ENCODE measurements at regions not wholly inside any gene's neighbourhood (a gene's known extent, or its start where the extent isn't known, plus 50 kb on each side); places are given as distances from the start of the nearest gene placed in this dataset.
"Not testable (repeated sequence)": the region's sequence is repeated elsewhere in the genome, so short reads cannot be mapped to it uniquely, and the experiment has no call there.

DNA sequence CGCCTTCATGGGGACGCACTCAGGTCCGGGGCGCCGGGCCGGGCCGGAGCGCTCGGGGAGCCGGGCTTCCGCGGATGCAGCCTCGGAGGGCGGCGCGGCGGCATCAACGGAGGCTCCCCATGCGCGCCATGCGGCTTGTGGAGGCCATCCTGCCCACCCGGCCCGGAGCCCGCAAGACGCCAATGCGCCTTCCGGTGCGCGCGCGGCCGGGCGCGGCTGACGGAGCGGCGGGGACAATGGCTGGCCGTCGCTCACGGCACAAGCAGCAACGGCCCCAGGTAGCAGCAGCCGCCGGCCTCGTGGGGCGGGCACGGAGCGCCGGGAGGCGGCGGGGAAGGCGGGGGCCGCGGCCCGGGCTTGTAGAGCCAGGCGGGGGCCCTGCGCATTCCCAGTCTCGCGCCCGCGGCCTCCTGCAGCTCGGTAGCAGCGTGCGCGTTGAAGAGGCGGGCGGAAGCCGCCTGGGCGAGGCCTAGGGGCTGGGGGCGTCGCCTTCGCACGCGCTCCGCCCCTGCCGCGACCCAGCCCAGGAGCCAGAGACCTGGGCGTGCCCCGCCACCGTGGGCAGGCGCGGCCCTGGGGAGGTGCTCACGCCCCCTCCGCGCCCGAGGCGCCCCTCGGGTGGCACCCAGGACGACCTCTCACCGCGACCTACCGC lies 168.6 kb upstream of the PRKX start:
- not testable (repeated sequence) for DNase-seq

DNA sequence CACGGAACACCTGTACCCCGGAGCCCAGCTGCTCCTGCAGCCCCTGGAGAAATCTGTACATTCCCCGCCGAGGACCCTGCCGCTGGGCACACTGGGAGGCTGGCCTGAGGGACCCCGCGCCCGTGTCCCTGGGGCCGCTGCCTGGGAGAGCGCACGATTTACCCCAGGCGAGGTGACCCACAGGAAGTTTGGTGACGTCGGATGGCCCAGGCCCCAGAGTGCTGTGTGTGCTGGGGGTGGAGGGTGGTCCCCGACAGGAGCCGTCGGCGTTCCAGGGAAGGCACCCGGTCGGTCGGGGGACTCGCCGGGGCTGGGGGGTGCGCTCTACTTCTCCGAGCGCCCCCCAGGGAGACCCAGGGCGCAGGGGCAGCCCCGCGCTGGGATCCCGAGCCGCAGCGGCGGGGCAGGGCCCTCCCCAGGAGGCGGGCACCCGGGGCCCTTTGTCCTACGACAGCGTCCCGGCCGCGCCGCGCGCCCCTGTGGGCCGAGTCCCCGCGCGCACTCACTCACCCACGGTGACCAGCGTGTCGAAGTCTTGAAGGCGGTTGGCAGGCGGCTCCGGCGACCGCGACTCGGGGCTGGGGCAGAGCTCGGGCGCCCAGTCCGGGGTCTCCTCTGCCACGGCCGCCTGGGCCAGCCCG lies 167.9 kb upstream of the PRKX start:
- DNase-seq, result not testable (repeated sequence)

DNA sequence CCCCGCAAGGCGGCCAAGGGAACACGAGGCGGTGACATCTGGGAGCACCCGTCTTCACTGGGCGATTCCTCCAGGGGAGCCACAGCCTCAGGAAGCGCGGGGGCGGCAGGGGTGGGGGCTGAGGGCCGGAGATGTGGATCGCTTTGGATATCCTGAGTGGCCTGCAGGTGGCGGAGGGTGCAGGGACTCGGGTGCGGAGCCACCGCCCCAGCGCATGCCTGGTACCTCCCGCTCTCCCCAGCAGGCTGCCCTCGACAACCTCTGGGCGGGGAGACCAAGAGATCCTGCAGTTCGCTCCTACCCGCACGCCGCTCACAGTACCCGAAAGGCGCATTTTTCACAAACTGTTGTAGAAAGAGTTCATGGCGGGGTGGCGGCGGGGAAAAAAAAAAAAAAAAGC lies 162.9 kb upstream of the PRKX start:
- DNase-seq, result not testable (repeated sequence)

DNA sequence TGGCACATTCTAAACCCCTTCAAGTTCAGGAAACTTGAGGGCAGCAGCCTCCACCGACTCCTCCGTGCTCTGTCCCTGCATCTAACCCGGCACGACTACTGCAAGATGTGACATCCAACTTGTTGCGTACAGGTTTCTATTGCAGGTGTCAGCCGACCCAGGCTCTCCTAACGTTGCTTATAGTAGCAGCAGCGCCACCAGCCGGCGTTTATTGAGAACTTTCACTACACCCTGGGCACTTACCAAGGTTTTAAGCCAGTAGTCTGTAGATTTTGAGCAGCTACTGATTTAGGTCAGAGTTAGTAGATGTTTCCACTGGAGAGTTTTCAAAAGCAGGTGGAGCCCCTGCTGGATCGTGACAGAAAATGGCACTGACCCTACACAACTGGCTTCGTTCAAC lies 162.2 kb upstream of the PRKX start:
- not testable (repeated sequence) for DNase-seq

DNA sequence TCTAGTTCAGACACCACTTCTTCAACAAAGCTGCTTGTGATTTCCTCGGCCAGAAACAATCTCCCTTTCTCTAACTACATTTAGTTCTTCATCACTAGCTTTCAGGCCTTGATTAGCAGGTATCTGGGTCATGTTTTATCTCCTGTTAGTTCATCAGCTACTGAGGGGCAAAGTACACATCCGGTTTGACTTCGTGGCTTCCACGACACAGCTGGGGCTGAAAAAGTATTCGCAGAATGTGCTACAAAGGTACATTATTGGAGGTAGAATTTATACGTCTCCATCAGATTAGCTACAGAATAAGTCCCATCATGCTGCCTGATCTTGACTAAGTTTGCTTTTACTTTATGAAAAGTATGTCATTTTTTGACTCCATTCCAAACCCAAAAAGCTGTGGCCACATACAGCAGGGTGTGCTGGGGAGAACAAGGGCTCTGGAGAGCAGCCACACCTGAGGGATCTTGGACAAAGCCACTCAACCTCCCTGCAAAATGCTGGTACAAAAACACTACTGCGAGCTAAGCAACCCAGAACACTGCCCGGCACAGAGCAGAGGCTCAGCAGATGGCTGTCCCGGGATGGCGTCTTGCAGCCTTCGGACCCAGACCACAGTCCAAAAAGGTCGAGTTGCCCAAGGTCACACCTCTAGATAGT lies 158.9 kb upstream of the PRKX start:
- DNase-seq, result not testable (repeated sequence)

DNA sequence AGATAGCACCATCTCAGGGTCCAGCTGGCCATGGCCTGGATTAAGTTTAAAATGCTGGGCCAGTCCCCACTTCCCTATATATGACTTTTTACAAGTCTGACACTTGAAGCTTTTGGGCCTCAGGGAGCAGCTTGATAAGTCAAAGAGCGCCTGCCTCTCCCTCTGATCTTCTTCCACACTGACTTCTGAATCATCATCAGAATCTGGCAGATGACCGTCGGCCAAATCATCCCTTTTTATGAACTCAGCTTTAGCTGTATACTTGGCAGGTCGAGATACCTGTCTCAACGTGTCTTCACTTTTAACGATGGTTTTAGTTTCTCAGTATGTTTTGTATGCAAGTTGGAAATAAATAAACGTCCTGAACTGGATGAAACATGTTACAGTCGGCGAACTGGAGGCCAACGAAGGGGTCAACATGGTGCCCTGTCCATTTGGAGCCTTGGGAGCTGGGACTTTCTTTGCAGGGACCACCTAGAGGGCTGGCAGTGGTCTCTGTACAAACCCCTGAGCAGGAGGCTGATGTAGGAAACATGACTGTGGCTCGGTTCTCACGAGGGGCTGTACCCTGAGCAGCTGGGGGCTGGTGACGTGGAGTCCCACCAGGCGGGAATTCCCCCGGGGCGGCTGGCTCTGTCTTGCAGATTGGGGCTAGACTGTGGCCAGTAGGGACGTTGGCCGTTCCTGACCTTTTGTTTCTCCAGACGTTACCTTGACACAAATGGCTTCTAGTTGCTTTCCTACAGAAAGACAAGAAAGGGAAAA lies 153.8 kb upstream of the PRKX start:
- DNase-seq, result not testable (repeated sequence)

DNA sequence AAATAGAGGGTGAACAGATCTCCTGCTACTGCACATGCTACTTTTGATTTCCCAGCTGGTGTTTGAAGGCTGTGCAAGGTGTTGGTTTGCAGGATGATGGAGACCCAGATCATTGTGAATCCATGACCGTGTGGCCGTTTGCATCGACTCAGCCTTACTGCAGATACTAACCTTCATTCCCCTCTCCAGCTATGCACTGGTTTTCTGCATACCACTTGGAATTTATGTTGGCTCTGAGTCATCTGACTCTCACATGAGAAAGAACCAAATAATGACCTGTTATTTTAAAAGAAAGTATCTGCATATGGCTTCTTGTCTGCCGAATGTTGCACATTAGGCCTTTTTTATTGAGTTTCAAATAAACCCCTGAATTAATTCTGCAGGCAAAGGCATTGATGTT lies 144.9 kb upstream of the PRKX start:
- DNase-seq, result not testable (repeated sequence)

DNA sequence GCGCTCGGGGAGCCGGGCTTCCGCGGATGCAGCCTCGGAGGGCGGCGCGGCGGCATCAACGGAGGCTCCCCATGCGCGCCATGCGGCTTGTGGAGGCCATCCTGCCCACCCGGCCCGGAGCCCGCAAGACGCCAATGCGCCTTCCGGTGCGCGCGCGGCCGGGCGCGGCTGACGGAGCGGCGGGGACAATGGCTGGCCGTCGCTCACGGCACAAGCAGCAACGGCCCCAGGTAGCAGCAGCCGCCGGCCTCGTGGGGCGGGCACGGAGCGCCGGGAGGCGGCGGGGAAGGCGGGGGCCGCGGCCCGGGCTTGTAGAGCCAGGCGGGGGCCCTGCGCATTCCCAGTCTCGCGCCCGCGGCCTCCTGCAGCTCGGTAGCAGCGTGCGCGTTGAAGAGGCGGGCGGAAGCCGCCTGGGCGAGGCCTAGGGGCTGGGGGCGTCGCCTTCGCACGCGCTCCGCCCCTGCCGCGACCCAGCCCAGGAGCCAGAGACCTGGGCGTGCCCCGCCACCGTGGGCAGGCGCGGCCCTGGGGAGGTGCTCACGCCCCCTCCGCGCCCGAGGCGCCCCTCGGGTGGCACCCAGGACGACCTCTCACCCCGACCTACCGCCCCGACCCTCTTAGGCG lies 130.2 kb upstream of the PRKX start:
- not testable (repeated sequence) for DNase-seq

DNA sequence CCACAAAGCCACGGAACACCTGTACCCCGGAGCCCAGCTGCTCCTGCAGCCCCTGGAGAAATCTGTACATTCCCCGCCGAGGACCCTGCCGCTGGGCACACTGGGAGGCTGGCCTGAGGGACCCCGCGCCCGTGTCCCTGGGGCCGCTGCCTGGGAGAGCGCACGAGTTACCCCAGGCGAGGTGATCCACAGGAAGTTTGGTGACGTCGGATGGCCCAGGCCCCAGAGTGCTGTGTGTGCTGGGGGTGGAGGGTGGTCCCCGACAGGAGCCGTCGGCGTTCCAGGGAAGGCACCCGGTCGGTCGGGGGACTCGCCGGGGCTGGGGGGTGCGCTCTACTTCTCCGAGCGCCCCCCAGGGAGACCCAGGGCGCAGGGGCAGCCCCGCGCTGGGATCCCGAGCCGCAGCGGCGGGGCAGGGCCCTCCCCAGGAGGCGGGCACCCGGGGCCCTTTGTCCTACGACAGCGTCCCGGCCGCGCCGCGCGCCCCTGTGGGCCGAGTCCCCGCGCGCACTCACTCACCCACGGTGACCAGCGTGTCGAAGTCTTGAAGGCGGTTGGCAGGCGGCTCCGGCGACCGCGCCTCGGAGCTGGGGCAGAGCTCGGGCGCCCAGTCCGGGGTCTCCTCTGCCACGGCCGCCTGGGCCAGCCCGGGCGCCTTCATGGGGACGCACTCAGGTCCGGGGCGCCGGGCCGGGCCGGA lies 129.5 kb upstream of the PRKX start:
- not testable (repeated sequence) for DNase-seq

DNA sequence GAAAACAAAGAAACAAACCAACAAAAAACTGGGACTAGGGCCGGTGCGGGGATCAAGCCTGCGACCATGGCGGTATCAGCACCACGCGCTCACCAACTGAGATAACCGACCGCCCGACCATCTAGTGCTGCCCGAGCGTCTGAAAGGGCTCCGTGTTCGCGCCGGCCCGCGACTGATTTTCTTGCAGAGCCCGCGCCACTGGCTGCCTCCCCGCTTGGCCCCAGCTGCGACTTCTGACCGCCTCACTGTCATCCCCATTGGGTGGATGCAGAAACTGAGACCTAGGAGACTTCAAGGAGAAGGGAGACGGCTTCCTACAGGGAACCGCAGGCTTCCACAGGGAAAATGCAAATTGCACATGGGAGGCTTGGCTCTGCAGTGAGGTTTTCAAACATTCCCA lies 125.3 kb upstream of the PRKX start:
- not testable (repeated sequence) for DNase-seq

DNA sequence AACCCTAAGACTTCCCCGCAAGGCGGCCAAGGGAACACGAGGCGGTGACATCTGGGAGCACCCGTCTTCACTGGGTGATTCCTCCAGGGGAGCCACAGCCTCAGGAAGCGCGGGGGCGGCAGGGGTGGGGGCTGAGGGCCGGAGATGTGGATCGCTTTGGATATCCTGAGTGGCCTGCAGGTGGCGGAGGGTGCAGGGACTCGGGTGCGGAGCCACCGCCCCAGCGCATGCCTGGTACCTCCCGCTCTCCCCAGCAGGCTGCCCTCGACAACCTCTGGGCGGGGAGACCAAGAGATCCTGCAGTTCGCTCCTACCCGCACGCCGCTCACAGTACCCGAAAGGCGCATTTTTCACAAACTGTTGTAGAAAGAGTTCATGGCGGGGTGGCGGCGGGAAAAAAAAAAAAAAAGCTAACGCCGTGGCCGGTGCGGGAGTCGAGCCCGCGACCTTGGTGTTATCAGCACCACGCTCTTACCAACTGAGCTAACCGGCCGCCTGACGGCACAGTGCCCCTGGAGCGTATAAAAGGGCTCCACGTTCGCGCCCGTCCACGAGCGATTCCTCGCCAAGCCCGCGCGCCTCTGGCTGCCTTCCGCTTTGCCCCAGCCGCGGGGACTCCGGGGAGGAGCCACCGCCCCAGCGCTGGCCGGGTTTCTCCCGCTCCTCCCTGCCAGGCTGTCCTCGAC lies 124.7 kb upstream of the PRKX start:
- not testable (repeated sequence) for DNase-seq

DNA sequence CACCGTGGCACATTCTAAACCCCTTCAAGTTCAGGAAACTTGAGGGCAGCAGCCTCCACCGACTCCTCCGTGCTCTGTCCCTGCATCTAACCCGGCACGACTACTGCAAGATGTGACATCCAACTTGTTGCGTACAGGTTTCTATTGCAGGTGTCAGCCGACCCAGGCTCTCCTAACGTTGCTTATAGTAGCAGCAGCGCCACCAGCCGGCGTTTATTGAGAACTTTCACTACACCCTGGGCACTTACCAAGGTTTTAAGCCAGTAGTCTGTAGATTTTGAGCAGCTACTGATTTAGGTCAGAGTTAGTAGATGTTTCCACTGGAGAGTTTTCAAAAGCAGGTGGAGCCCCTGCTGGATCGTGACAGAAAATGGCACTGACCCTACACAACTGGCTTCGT lies 123.8 kb upstream of the PRKX start:
- not testable (repeated sequence) for DNase-seq

DNA sequence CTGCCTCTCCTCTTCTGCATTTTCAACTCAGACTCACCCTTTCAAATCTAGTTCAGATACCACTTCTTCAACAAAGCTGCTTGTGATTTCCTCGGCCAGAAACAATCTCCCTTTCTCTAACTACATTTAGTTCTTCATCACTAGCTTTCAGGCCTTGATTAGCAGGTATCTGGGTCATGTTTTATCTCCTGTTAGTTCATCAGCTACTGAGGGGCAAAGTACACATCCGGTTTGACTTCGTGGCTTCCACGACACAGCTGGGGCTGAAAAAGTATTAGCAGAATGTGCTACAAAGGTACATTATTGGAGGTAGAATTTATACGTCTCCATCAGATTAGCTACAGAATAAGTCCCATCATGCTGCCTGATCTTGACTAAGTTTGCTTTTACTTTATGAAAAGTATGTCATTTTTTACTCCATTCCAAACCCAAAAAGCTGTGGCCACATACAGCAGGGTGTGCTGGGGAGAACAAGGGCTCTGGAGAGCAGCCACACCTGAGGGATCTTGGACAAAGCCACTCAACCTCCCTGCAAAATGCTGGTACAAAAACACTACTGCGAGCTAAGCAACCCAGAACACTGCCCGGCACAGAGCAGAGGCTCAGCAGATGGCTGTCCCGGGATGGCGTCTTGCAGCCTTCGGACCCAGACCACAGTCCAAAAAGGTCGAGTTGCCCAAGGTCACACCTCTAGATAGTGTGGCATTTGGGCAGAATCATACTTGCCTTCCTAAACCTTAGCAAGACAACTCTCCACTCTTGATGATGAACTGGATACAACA lies 120.5 kb upstream of the PRKX start:
- not testable (repeated sequence) for DNase-seq

DNA sequence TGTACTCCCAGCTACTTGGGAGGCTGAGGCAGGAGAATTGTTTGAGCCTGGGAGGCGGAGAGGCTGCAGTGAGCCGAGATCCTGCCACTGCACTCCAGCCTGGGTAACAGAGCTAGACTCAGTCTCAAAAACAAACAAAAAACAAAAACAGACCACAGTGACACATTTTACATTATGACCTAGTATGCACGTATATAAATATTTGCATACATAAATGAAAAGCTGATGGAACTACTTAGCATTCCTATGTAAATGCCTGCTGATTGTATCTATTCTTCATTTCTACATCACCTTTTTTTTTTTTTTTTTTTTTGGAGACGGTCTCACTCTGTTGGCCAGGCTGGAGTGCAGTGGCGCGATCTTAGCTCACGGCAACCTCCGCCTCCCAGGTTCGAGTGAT lies 116.6 kb upstream of the PRKX start:
- not testable (repeated sequence) for DNase-seq

DNA sequence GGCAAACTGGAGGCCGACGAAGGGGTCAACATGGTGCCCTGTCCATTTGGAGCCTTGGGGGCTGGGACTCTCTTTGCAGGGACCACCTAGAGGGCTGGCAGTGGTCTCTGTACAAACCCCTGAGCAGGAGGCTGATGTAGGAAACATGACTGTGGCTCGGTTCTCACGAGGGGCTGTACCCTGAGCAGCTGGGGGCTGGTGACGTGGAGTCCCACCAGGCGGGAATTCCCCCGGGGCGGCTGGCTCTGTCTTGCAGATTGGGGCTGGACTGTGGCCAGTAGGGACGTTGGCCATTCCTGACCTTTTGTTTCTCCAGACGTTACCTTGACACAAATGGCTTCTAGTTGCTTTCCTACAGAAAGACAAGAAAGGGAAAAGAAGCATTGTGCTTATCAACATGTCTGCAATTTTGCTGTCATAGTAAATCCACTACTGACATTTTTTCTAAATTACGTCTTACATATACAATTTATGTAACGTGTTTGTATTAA lies 115.6 kb upstream of the PRKX start:
- DNase-seq, result not testable (repeated sequence)

DNA sequence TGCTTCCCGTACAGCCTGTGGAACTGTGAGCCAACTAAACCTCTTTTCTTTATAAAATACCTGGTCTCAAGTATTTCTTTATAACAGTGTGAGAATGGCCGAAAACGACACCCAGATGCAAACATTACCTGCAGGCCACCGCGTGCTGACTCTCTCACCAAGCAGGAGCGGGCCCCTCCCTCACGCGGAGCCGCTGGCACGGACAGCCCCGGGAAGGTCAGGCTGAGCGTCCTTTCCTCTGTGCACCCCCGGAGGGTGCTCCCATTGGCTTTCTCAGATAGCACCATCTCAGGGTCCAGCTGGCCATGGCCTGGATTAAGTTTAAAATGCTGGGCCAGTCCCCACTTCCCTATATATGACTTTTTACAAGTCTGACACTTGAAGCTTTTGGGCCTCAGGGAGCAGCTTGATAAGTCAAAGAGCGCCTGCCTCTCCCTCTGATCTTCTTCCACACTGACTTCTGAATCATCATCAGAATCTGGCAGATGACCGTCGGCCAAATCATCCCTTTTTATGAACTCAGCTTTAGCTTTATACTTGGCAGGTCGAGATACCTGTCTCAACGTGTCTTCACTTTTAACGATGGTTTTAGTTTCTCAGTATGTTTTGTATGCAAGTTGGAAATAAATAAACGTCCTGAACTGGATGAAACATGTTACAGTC lies 115.1 kb upstream of the PRKX start:
- DNase-seq, result not testable (repeated sequence)

DNA sequence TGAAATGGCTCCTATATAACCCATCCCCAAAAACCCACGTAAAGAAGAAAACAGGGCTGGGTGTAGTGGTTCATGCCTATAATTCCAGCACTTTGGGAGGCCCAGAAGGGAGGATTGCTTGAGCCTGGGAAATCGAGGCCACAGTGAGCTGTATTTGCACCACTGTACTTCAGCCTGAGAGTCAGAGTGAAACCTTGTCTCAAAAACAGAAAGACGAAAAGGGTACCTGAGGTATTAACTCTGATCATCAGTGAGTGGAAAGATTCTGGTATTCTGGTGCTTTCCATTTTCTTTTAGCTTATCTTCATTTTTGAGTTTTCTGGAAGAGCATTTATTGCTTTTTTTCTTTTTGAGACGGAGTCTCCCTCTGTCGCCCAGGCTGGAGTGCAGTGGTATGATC lies 110.6 kb upstream of the PRKX start:
- DNase-seq, result not testable (repeated sequence)

DNA sequence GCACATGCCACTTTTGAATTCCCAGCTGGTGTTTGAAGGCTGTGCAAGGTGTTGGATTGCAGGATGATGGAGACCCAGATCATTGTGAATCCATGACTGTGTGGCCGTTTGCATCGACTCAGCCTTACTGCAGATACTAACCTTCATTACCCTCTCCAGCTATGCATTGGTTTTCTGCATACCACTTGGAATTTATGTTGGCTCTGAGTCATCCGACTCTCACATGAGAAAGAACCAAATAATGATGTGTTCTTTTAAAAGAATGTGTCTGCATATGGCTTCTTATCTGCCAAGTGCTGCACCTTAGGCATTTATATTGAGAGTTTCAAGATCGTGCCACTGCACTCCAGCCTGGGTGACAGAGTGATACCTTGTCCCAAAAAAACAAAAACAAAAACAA lies 106.7 kb upstream of the PRKX start:
- no peak for DNase-seq

DNA sequence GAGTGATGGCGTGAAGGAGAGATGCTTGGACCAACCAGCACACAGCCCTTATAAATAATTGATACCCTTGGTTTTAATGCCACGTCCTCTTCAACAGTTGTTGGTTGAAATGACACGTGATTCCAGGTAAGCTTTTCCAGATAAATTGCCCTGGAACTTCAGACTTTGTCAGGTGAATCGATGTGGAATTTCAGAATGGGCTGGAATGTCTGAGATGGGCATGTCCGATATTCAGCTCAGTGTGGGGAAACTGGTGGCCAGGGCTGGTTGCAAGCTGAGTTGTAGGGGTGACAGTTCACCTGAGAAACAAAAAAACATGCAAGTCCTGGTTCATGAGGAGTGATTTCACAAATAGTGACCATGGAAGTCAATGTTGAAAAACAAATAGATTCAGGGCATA lies 104.0 kb upstream of the PRKX start:
- DNase-seq, result not testable (repeated sequence)

Data from DMS53 (cell line).